Liver (tissue), 8 donors: ENCODE measurements at regions not wholly inside any gene's neighbourhood (a gene's known extent, or its start where the extent isn't known, plus 50 kb on each side); places are given as distances from the start of the nearest gene placed in this dataset.

Experiments
- DNase-seq: peaks from one replicate; pipeline ENCODE4 v3.0.0-alpha.2; 2017; ENCODE audit warnings: low spot score
- H3K27ac ChIP-seq, 2 donors: one replicate each; pipeline ENCODE4 v1.7.0; 2013; ENCODE audit warnings: inconsistent platforms in 2 of 2, low read length in 2 of 2, control low read depth in 1 of 2, low read depth in 1 of 2, mild to moderate bottlenecking in 1 of 2
- H3K27me3 ChIP-seq, 4 donors: one replicate each; pipeline versions ENCODE4 v1.6.1 to v1.7.0; 2013; ENCODE audit warnings: low read length in 3 of 4, inconsistent platforms in 1 of 4, mild to moderate bottlenecking in 1 of 4, moderate library complexity in 1 of 4; ENCODE audit not compliant: control insufficient read depth in 4 of 4, insufficient read depth in 4 of 4
- H3K36me3 ChIP-seq, 4 donors: one replicate each; pipeline versions ENCODE4 v1.6.1 to v1.7.0; 2013; ENCODE audit warnings: low read length in 3 of 4, mild to moderate bottlenecking in 3 of 4, low read depth in 1 of 4, moderate library complexity in 1 of 4; ENCODE audit not compliant: control insufficient read depth in 4 of 4, insufficient read depth in 3 of 4
- H3K4me1 ChIP-seq, 4 donors: one replicate each; pipeline versions ENCODE4 v1.6.1 to v1.7.0; 2013; ENCODE audit warnings: low read length in 3 of 4, mild to moderate bottlenecking in 3 of 4, moderate library complexity in 1 of 4; ENCODE audit not compliant: control insufficient read depth in 4 of 4, insufficient read depth in 4 of 4
- H3K4me3 ChIP-seq, 3 donors: one replicate each; pipeline versions ENCODE4 v1.6.1 to v1.7.0; 2013; ENCODE audit warnings: low read length in 3 of 3, control low read depth in 1 of 3, low read depth in 1 of 3, mild to moderate bottlenecking in 1 of 3
- H3K9ac ChIP-seq, 2 donors: one replicate each; pipeline ENCODE4 v1.7.0; 2013; ENCODE audit warnings: low read length in 2 of 2, mild to moderate bottlenecking in 2 of 2, moderate library complexity in 2 of 2, control low read depth in 1 of 2, low read depth in 1 of 2
- H3K9me3 ChIP-seq, 4 donors: one replicate each; pipeline versions ENCODE4 v1.6.1 to v1.7.0; 2013; ENCODE audit warnings: low read length in 3 of 4; ENCODE audit not compliant: control insufficient read depth in 4 of 4
- ATF3 ChIP-seq: IDR thresholded peaks from 2 replicates; pipeline ENCODE4 v1.6.1; 2016; ENCODE audit warnings: antibody characterized with exemption
- EGR1 ChIP-seq, 2 donors: IDR thresholded peaks; 2 replicates each; pipeline ENCODE4 v1.6.1; 2016 to 2018; ENCODE audit warnings: antibody characterized with exemption in 2 of 2, low read depth in 2 of 2
- FOXA1 ChIP-seq: IDR thresholded peaks from 2 replicates; pipeline ENCODE4 v1.6.1; 2016; ENCODE audit warnings: antibody characterized with exemption
- FOXA2 ChIP-seq: IDR thresholded peaks from 2 replicates; pipeline ENCODE4 v1.6.1; 2016; ENCODE audit warnings: antibody characterized with exemption
- GABPA ChIP-seq, 2 donors: IDR thresholded peaks in 1 of 2; conservative IDR thresholded peaks in 1 of 2; 2 replicates each; pipeline ENCODE4 v1.6.1; 2016; ENCODE audit warnings: antibody characterized with exemption in 2 of 2, mild to moderate bottlenecking in 1 of 2, moderate library complexity in 1 of 2
- HNF4G ChIP-seq: IDR thresholded peaks from 2 replicates; pipeline ENCODE4 v1.6.1; 2016; ENCODE audit warnings: antibody characterized with exemption
- JUND ChIP-seq, 2 donors: IDR thresholded peaks; 2 replicates each; pipeline ENCODE4 v1.6.1; 2016; ENCODE audit warnings: antibody characterized with exemption in 2 of 2
- MAX ChIP-seq: IDR thresholded peaks from 2 replicates; pipeline ENCODE4 v1.6.1; 2016; ENCODE audit warnings: antibody characterized with exemption
- NR2F2 ChIP-seq: IDR thresholded peaks from 2 replicates; pipeline ENCODE4 v1.6.1; 2016; ENCODE audit warnings: antibody characterized with exemption
- RAD21 ChIP-seq, 2 donors: IDR thresholded peaks; 2 replicates each; pipeline ENCODE4 v1.6.1; 2016; ENCODE audit warnings: antibody characterized with exemption in 2 of 2, mild to moderate bottlenecking in 2 of 2
- REST ChIP-seq: IDR thresholded peaks from 2 replicates; pipeline ENCODE4 v1.6.1; 2016; ENCODE audit warnings: antibody characterized with exemption, mild to moderate bottlenecking
- RXRA ChIP-seq, 2 donors: IDR thresholded peaks; 2 replicates each; pipeline ENCODE4 v1.6.1; 2017 to 2018; ENCODE audit warnings: antibody characterized with exemption in 2 of 2, mild to moderate bottlenecking in 1 of 2
- SP1 ChIP-seq: IDR thresholded peaks from 2 replicates; pipeline ENCODE4 v1.6.1; 2018; ENCODE audit warnings: antibody characterized with exemption, mild to moderate bottlenecking
- TAF1 ChIP-seq: conservative IDR thresholded peaks from 2 replicates; pipeline ENCODE4 v1.6.1; 2016; ENCODE audit warnings: antibody characterized with exemption, mild to moderate bottlenecking
- YY1 ChIP-seq: IDR thresholded peaks from 2 replicates; pipeline ENCODE4 v1.6.1; 2016; ENCODE audit warnings: antibody characterized with exemption, mild to moderate bottlenecking
- WGBS: extraction: QIAGEN DNeasy Blood & Tissue Kit; methylation state at CpG from one replicate; pipeline ENCODE4 v1.1.7; 2013; 5-methylcytosine and 5-hydroxymethylcytosine counted together
- TF ChIP-seq, protein P1 (sequence below): IDR thresholded peaks from 2 replicates; pipeline ENCODE4 v1.6.1; 2016; ENCODE audit warnings: antibody characterized with exemption
- TF ChIP-seq, protein P2 (sequence below): fragments of 150-350 bp; IDR thresholded peaks from 2 replicates; pipeline ENCODE4 v1.5.1; 2017; ENCODE audit warnings: improper control_type of control experiment, low read depth, low read length; ENCODE audit not compliant: missing input control
- donor health status: healthy.
- donor health status: healthy.
- donor health status: healthy.
- donor health status: healthy.
- donor health status: healthy.

DNA sequence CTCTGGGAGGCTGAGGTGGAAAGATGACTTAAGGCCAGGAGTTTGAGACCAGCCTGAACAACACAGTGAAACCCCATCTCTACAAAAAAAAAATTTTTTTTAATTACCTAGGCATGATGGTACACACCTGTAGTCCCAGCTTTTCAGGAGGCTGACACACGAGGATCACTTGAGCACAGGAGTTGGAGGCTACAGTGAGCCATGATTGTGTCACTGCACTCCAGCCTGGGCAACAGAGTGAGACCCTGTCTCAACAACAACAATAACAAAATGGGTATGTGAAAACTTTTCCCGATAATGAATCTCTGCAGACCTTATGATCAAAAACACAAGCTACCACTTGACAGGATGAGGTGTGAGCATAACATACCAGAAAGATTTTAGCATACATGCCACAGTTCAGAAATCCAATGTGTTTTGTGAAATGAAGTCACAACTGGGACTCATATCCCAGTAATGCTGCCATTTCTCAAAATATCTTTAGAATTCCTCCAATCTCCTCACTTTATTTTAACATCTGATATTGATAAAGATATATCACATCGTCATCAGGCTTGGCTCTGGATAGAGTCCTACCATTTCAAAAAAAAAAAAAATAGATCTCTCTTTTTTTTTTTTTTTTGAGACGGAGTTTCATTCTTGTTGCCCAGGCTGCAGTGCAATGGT is 74.0 kb upstream of the PELI1 start:
- Histone ChIP-seq H3K9ac (no peak overlapping the region), H3K27me3 (no peaks in the 10 kb centered on the region), H3K4me1 (peaks cover 0 to 17% (median 2%) of the 10 kb centered on the region in 4 donors), H3K4me3 (no peak overlapping the region), H3K36me3 (no peaks in the 10 kb centered on the region), H3K27ac (no peak overlapping the region), H3K9me3 (no peaks in the 10 kb centered on the region)
- TF ChIP-seq, protein P1, sequence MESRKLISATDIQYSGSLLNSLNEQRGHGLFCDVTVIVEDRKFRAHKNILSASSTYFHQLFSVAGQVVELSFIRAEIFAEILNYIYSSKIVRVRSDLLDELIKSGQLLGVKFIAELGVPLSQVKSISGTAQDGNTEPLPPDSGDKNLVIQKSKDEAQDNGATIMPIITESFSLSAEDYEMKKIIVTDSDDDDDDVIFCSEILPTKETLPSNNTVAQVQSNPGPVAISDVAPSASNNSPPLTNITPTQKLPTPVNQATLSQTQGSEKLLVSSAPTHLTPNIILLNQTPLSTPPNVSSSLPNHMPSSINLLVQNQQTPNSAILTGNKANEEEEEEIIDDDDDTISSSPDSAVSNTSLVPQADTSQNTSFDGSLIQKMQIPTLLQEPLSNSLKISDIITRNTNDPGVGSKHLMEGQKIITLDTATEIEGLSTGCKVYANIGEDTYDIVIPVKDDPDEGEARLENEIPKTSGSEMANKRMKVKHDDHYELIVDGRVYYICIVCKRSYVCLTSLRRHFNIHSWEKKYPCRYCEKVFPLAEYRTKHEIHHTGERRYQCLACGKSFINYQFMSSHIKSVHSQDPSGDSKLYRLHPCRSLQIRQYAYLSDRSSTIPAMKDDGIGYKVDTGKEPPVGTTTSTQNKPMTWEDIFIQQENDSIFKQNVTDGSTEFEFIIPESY, result no peak
- WGBS, result 71% methylated on average over 4 of the region's 4 CpGs
- DNase-seq, result no peak

DNA sequence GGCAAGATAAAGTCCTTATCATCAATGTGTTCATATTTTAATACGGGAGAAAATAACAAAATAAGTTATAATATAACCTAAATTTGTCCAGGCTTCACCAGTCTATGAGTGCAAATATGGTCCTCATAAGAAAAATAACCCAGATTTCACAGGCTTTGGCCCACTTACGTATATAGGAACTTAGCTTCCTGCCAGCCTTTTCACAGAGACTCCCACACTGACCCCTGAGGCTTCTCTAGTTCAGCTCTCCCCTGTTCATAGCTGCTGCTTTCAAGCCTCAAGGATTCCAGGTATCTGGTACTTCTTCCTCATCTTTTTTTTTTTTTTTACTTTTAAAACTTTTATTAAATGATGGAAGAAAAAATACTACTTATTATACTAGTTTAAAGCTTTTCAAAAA is 74.9 kb upstream of the PELI1 start:
- Histone ChIP-seq H3K27ac (no peak overlapping the region), H3K9me3 (no peaks in the 10 kb centered on the region), H3K9ac (no peak overlapping the region), H3K4me1 (peaks cover 0 to 11% (median 0%) of the 10 kb centered on the region in 4 donors), H3K27me3 (no peaks in the 10 kb centered on the region), H3K4me3 (no peak overlapping the region), H3K36me3 (no peaks in the 10 kb centered on the region)
- DNase-seq, result no peak
- TF ChIP-seq MAX, result no peak
- no peak for TF ChIP-seq YY1
- no peak for TF ChIP-seq FOXA1
- TF ChIP-seq, protein P1, result no peak
- no peak for TF ChIP-seq JUND (IDR thresholded peaks at IDR 0.05)
- TF ChIP-seq NR2F2, result no peak
- no peak for TF ChIP-seq ATF3
- TF ChIP-seq FOXA2, result no peak
- no peak for TF ChIP-seq GABPA (IDR thresholded peaks at IDR 0.05 in 1 of 2, conservative IDR thresholded peaks at IDR 0.05 in 1 of 2)
- TF ChIP-seq EGR1 (IDR thresholded peaks at IDR 0.05; ENCODE audit: low read depth in 2 of 2), result no peak
- no peak for TF ChIP-seq TAF1
- TF ChIP-seq, protein P2, sequence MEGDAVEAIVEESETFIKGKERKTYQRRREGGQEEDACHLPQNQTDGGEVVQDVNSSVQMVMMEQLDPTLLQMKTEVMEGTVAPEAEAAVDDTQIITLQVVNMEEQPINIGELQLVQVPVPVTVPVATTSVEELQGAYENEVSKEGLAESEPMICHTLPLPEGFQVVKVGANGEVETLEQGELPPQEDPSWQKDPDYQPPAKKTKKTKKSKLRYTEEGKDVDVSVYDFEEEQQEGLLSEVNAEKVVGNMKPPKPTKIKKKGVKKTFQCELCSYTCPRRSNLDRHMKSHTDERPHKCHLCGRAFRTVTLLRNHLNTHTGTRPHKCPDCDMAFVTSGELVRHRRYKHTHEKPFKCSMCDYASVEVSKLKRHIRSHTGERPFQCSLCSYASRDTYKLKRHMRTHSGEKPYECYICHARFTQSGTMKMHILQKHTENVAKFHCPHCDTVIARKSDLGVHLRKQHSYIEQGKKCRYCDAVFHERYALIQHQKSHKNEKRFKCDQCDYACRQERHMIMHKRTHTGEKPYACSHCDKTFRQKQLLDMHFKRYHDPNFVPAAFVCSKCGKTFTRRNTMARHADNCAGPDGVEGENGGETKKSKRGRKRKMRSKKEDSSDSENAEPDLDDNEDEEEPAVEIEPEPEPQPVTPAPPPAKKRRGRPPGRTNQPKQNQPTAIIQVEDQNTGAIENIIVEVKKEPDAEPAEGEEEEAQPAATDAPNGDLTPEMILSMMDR, result no peak
- no peak for TF ChIP-seq REST
- TF ChIP-seq RAD21 (IDR thresholded peaks at IDR 0.05), result no peak
- TF ChIP-seq SP1, result no peak
- no peak for TF ChIP-seq RXRA (IDR thresholded peaks at IDR 0.05)
- no peak for TF ChIP-seq HNF4G
- whole genome bisulfite sequencing, result 59% methylated on average over 2 of the region's 2 CpGs
